Upper lobe of left lung (tissue), 6 donors: ENCODE measurements at regions not wholly inside any gene's neighbourhood (a gene's known extent, or its start where the extent isn't known, plus 50 kb on each side); places are given as distances from the start of the nearest gene placed in this dataset.
A peak's percentile ranks its signal among the peaks of the same experiment; 100 is the strongest.

ENCODE experiments used
- ATAC-seq, 2 donors: fragments of 200-7000 bp; cut with Tn5 transposase; one replicate each; pipeline ENCODE4 v1.9.1; 2022; ENCODE audit warnings: mild to moderate bottlenecking in 2 of 2, moderate library complexity in 2 of 2; ENCODE audit not compliant: low FRiP score in 2 of 2
- DNase-seq, 2 donors: peaks; one replicate each; pipeline ENCODE4 v3.0.0-alpha.2; 2019 to 2020
- H3K27ac ChIP-seq, 4 donors: fragments of 200-600 bp; sonication (generic); one replicate each; pipeline ENCODE4 v1.5.1; 2016 to 2019
- H3K27me3 ChIP-seq, 4 donors: fragments of 200-600 bp; sonication (generic); one replicate each; pipeline ENCODE4 v1.5.1; 2017 to 2019
- H3K36me3 ChIP-seq, 4 donors: fragments of 200-600 bp; sonication (generic); one replicate each; pipeline ENCODE4 v1.5.1; 2016 to 2019
- H3K4me1 ChIP-seq, 4 donors: fragments of 200-600 bp; sonication (generic); one replicate each; pipeline ENCODE4 v1.5.1; 2018 to 2019
- H3K4me3 ChIP-seq, 4 donors: fragments of 200-600 bp; sonication (generic); one replicate each; pipeline ENCODE4 v1.5.1; 2017 to 2019; ENCODE audit warnings: mild to moderate bottlenecking in 2 of 4, moderate library complexity in 1 of 4
- H3K9me3 ChIP-seq, 4 donors: fragments of 200-600 bp; sonication (generic); one replicate each; pipeline ENCODE4 v1.5.1; 2018 to 2019
- EP300 ChIP-seq, 4 donors: sonication (generic); formaldehyde crosslinking; IDR thresholded peaks; one replicate each; pipeline ENCODE4 v1.5.1; 2017; ENCODE audit warnings: antibody characterized with exemption in 4 of 4, control low read depth in 2 of 4
- POLR2A ChIP-seq, 4 donors: fragments of 450-650 bp; IDR thresholded peaks; one replicate each; pipeline ENCODE4 v1.5.1; 2016 to 2017; ENCODE audit warnings: antibody characterized with exemption in 4 of 4, mild to moderate bottlenecking in 2 of 4
- POLR2AphosphoS5 ChIP-seq, 2 donors: sonication (generic); formaldehyde crosslinking; IDR thresholded peaks; one replicate each; pipeline ENCODE4 v1.5.1; 2017; ENCODE audit warnings: antibody characterized with exemption in 2 of 2
- WGBS, 2 donors: methylation state at CpG; one replicate each; pipeline ENCODE4 v1.1.5; 2017 to 2018; 5-methylcytosine and 5-hydroxymethylcytosine counted together
- TF ChIP-seq, protein P1 (sequence below), 6 experiments: fragments of 450-650 bp in 4 of 6; fragments of 200-600 bp in 2 of 6; sonication (generic) in 2 of 6; IDR thresholded peaks; one replicate each; pipeline ENCODE4 v1.5.1; 2016 to 2019; ENCODE audit warnings: antibody characterized with exemption in 6 of 6
- donor health status: DM: no; HTN: no; CAD: no; lungs with moderate emphysema.
- donor health status: DM: no; HTN: yes; CAD: no; lungs with severe emphysema.

DNA sequence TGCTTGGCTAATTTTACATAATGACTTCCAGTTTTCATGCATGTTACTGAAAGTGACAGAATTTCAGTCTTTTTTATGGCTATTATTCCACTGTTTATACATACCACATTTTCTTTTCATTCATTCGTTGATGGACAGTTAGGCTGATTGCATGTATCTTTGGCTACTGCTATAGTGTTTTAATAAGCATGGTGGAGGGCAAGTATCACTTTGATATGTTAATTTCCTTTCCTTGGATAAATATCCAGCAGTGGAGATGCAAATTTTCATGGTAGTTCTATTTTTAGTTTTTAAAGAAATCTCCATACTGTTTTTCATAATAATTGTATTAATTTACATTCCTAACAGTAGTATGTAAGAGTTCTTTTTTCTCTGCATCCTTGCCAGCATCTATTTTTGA lies 297.9 kb downstream of the PRR16 start:
- no peaks in the 10 kb centered on the region for H3K36me3 ChIP-seq
- no peaks in the 10 kb centered on the region for H3K9me3 ChIP-seq
- ATAC-seq, result no peak
- H3K4me3 ChIP-seq, result no peak overlapping the region
- TF ChIP-seq POLR2A (IDR thresholded peaks at IDR 0.05) (no peak), POLR2AphosphoS5 (IDR thresholded peaks at IDR 0.05) (no peak), EP300 (IDR thresholded peaks at IDR 0.05) (no peak)
- TF ChIP-seq, protein P1, sequence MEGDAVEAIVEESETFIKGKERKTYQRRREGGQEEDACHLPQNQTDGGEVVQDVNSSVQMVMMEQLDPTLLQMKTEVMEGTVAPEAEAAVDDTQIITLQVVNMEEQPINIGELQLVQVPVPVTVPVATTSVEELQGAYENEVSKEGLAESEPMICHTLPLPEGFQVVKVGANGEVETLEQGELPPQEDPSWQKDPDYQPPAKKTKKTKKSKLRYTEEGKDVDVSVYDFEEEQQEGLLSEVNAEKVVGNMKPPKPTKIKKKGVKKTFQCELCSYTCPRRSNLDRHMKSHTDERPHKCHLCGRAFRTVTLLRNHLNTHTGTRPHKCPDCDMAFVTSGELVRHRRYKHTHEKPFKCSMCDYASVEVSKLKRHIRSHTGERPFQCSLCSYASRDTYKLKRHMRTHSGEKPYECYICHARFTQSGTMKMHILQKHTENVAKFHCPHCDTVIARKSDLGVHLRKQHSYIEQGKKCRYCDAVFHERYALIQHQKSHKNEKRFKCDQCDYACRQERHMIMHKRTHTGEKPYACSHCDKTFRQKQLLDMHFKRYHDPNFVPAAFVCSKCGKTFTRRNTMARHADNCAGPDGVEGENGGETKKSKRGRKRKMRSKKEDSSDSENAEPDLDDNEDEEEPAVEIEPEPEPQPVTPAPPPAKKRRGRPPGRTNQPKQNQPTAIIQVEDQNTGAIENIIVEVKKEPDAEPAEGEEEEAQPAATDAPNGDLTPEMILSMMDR (IDR thresholded peaks at IDR 0.05), result no peak
- H3K27ac ChIP-seq, result no peak overlapping the region
- H3K4me1 ChIP-seq, result no peaks in the 10 kb centered on the region
- WGBS, 2 donors, result 66 to 74% methylated on average over 1 of the region's 1 CpG
- no peak for DNase-seq
- no peaks in the 10 kb centered on the region for H3K27me3 ChIP-seq

DNA sequence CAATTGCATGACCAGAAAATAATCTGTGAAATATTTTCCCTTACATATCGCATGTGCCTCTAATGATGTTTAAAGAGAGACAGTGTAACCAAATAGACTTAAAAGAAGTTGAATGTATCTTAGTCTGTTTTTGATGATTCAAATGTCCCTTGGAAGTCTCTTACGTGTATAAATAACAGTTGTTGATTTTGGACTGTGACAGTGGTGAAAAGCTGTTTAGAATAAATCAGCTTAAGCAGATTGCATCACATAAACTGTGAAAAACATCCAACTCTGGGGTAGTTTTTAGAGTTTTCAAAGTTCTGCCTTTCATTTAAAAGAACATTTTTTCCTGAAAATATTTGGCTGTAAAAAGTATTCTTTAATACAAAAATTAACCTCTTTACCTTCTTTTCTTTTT lies 301.1 kb downstream of the PRR16 start:
- no peak for DNase-seq
- H3K36me3 ChIP-seq, result no peaks in the 10 kb centered on the region
- 67 to 83% methylated on average over 2 of the region's 2 CpGs for WGBS, 2 donors
- no peak for ATAC-seq
- no peaks in the 10 kb centered on the region for H3K4me1 ChIP-seq
- H3K9me3 ChIP-seq, result no peaks in the 10 kb centered on the region
- H3K4me3 ChIP-seq, result no peak overlapping the region
- H3K27me3 ChIP-seq, result no peaks in the 10 kb centered on the region
- no peak overlapping the region for H3K27ac ChIP-seq
- TF ChIP-seq POLR2AphosphoS5 (IDR thresholded peaks at IDR 0.05), result no peak
- TF ChIP-seq, protein P1 (IDR thresholded peaks at IDR 0.05), result no peak
- TF ChIP-seq EP300 (IDR thresholded peaks at IDR 0.05), result no peak
- TF ChIP-seq POLR2A (IDR thresholded peaks at IDR 0.05), result no peak

DNA sequence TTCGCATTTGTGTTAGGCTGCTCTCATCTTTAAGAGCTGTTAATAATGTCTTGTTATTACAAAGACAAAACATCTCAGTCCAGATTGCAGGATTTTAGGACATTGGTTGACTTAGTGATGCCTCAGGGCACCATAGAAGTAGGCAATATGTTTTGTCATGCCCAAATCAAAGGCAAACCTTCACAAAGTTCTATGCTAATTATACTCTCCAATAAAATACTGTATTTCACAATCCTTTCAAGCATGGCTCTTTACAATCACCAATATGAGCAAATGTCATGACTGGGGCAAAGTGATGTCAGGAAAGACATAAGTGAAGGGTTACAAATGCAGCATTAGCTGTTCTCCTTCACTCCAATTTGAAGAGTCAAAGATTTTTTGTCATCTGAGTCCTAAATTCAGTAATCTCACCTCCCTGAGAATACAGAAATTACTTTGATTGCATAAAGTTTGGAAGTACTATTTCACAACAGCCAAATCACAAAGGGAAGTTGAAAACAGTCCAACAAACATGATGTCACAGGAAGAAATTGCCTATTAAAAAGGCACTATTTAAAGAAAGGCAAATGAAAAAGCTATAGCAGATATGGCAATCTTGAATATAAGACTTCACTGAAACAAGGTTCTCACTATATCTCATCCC lies 303.2 kb downstream of the PRR16 start:
- no peak for DNase-seq
- H3K36me3 ChIP-seq, result no peaks in the 10 kb centered on the region
- no peaks in the 10 kb centered on the region for H3K27me3 ChIP-seq

DNA sequence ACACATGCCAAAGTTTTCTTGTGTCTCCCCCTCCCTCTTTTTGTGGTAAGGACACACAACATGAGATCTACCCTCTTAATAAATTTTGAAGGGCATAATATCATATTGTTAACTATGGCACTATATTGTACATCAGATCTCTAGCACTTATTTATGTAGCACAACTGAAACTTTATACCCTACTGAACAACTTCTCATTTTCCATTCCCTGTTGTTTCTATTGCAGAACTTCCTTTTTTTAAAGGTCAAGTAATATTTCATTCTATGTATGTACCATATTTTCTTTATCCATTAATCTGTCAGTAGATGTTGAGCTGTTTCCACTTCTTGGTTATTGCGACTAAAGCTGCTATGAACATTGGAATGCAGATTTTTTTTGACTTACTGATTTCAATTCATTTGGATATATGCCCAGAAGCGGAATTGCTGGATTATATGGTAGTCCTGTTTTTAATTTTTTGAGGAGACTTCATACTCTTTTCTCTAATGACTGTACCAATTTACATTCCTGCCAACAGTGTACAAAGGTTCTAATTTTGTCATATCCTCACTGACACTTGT lies 305.3 kb downstream of the PRR16 start:
- 66 to 73% methylated on average over 2 of the region's 2 CpGs for WGBS, 2 donors
- TF ChIP-seq POLR2AphosphoS5 (IDR thresholded peaks at IDR 0.05), result no peak
- TF ChIP-seq POLR2A (IDR thresholded peaks at IDR 0.05), result no peak
- TF ChIP-seq EP300 (IDR thresholded peaks at IDR 0.05), result no peak
- TF ChIP-seq, protein P1 (IDR thresholded peaks at IDR 0.05), result no peak
- H3K4me1 ChIP-seq, result no peaks in the 10 kb centered on the region
- ATAC-seq (no peak), DNase-seq (no peak)
- H3K27me3 ChIP-seq, result no peaks in the 10 kb centered on the region
- H3K9me3 ChIP-seq, result no peaks in the 10 kb centered on the region
- no peak overlapping the region for H3K4me3 ChIP-seq
- no peak overlapping the region for H3K27ac ChIP-seq
- H3K36me3 ChIP-seq, result no peaks in the 10 kb centered on the region

More for the DNA sequence above, 303.2 kb downstream of the PRR16 start:
- TF ChIP-seq, protein P1 (IDR thresholded peaks at IDR 0.05), result no peak
- no peak for TF ChIP-seq EP300 (IDR thresholded peaks at IDR 0.05)
- TF ChIP-seq POLR2AphosphoS5 (IDR thresholded peaks at IDR 0.05), result no peak
- TF ChIP-seq POLR2A (IDR thresholded peaks at IDR 0.05), result no peak
- Histone ChIP-seq H3K4me1 (no peaks in the 10 kb centered on the region), H3K4me3 (no peak overlapping the region), H3K27ac (no peak overlapping the region), H3K9me3 (no peaks in the 10 kb centered on the region)
- ATAC-seq, result peak in 1 of 2 donors; percentile 23
- WGBS, 2 donors, result 45 to 46% methylated on average over 1 of the region's 1 CpG

DNA sequence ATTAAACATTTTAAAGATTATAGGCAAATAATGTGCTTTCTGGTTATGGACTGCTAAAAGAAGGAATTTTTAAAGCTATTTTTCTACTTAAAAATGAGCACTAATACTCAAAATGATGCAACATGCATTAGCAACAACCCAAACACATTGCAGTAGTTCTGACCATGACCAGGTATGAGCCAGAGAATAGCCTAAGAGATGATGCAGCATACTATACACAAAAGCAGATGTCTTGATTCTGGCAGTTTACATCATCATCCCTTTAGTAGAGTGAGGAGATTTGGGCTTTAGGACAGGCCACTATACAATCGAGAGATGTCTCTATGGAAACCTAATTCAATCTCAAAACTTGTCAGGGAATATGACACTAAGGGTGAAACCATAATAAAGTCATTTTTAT lies 307.1 kb downstream of the PRR16 start:
- Histone ChIP-seq H3K27me3 (no peaks in the 10 kb centered on the region), H3K27ac (no peak overlapping the region), H3K4me3 (no peak overlapping the region), H3K9me3 (no peaks in the 10 kb centered on the region), H3K4me1 (no peaks in the 10 kb centered on the region), H3K36me3 (no peaks in the 10 kb centered on the region)
- TF ChIP-seq POLR2AphosphoS5 (IDR thresholded peaks at IDR 0.05), result no peak
- TF ChIP-seq, protein P1 (IDR thresholded peaks at IDR 0.05), result no peak
- TF ChIP-seq EP300 (IDR thresholded peaks at IDR 0.05), result no peak
- no peak for TF ChIP-seq POLR2A (IDR thresholded peaks at IDR 0.05)
- WGBS, 2 donors, result 80 to 81% methylated on average over 1 of the region's 1 CpG
- DNase-seq (no peak), ATAC-seq (no peak)
